GM12873 (cell line): ENCODE measurements at regions not wholly inside any gene's neighbourhood (a gene's known extent, or its start where the extent isn't known, plus 50 kb on each side); places are given as distances from the start of the nearest gene placed in this dataset.

Source experiments
- TF ChIP-seq, protein P1 (sequence below): IDR thresholded peaks from 2 replicates; pipeline ENCODE4 v1.5.1; 2012; ENCODE audit warnings: low read depth, mild to moderate bottlenecking, moderate library complexity, low read length, control low read depth; ENCODE audit not compliant: insufficient read depth; ENCODE audit errors: missing control alignments

DNA sequence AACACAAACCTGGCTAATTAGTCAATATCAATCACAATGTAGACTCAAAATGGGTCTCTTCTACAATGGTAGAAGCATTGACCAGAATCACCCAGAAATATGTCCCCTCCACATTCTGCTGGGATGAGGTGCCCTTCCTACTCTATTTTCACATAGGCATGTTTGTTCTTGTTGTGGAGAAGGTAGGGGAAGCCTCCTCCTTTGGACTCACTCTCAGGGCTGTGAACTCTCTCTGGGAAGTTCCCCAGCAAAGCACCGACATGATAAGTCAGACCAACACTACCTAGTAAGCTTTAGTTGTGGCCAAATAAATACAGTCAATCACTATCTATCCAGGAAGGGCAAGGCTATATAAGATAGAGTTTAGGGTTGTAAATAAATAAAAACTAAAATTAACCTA is 194.5 kb upstream of the UBL3 start:
- TF ChIP-seq, protein P1, sequence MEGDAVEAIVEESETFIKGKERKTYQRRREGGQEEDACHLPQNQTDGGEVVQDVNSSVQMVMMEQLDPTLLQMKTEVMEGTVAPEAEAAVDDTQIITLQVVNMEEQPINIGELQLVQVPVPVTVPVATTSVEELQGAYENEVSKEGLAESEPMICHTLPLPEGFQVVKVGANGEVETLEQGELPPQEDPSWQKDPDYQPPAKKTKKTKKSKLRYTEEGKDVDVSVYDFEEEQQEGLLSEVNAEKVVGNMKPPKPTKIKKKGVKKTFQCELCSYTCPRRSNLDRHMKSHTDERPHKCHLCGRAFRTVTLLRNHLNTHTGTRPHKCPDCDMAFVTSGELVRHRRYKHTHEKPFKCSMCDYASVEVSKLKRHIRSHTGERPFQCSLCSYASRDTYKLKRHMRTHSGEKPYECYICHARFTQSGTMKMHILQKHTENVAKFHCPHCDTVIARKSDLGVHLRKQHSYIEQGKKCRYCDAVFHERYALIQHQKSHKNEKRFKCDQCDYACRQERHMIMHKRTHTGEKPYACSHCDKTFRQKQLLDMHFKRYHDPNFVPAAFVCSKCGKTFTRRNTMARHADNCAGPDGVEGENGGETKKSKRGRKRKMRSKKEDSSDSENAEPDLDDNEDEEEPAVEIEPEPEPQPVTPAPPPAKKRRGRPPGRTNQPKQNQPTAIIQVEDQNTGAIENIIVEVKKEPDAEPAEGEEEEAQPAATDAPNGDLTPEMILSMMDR: no peak

DNA sequence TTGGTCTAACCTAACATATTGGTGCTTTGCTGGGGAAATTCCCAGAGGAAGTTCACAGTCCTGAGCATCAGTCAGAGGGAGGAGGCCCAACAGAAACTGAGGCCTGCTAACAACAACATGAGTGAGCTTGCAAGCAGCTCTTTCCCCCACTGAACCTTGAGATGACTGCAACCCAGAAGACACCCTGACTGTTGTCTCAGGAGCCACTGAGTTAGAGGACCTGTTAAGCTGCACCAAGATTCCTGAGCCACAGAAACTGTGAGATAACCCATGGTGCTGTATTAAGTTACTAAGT is 193.2 kb upstream of the UBL3 start:
- TF ChIP-seq, protein P1: no peak

DNA sequence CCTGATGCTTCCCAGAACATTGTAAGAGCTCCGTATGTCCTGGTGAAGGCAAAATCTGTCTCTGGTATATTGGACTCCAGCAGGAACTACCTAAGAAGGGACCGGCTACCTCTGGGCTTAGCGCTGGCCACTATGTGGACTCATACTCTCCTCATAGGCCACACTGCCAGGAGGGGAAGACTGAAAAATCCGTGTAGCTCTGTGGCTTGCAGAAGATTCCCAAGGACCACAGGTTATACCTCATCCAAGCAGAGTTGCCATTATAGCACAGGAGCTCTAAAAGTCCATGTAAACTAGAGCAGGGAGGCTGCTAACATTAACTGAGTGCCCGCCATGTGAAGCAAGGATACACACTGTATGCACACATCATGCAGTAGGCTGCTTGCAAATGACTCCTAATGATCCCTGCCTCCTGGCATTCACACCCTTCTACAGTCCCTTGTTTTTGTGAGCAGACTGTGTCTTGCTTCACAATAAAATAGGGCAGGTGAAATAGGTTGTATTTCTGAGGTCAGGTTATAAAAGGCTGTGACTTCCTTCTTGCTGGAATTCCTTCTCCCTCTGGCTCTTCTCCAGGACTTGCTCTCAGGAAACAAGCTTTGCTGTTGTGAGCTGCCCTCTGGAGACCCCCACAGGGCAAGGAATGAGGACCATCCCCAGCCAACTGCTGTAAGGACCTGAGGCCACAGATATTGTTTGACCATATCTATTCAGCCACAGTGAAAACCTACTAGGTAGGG is 192.6 kb upstream of the UBL3 start:
- TF ChIP-seq, protein P1: no peak

DNA sequence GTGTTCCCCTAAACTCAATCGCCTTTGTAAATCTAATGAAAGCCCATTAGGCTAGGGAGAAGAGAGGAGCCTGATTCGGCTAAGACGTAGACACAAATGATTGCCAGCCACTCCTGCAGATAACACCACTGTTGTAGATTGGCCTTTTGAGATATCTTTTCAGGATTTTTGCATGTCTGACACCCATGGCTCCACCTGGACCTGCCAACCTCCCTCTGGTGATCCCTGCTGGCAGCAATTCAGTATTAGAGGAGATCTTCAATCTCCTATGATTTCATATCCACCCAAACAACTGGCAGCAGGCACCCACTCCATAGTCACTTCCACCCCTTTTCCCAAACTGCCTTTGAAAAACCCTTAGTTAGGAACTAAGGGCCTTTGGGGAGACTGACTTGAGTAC is 191.9 kb upstream of the UBL3 start:
- TF ChIP-seq, protein P1: no peak

DNA sequence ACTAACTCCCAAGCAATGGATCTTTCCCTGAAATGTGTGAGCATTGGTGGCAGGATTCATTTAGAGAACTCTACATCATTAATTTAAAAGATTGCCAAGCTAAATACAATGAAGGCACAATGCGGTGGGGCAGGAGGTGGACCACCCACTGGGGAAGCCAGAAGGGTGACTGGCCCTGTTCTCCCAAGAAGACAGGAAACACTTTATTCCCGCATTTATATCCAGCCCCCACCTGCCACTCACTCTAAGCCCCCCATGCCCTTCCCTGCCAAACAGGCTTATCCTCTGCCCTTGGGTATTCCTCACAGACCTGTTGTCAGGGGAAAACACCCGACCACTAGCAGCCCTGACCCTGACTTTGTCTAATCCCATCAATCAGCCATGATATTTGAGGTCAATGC is 189.1 kb upstream of the UBL3 start:
- TF ChIP-seq, protein P1: no peak

DNA sequence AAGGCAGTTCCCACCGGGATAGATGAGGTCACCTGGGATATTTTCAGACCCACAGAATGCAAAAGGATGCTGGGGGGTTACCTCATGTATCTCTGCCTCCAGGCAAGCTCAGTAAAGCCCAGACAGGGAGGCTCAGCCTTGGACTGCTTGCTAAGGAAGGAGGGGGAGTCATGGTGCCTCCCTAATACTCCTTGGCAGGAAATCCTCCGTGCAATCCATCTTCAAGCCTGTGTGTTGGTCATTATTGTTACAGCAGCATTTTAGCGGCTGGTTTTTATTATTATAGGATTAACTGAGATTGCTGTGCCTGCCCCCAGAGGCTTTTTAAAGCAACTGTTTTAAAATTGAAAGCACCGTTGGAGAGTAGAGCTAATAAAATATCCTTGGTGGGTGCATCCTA is 188.5 kb upstream of the UBL3 start:
- TF ChIP-seq, protein P1: no peak

DNA sequence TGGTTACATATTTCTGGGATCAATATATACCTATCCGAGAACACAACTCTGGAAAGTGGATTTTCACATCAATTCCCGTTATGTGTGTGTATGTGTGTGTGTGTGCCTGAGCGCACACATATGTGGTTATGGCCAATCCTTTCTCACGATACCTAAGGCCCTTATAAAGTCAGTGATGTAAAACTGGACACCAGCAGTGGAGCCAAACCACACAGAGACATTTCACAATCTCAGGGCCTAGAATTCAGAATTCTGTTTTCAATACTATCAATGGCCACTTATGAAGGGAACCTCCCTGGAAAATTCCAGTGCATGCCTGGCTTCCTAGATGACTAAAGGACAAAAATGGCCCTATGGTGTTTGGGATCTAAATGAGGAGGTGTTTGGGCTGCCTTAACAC is 187.3 kb upstream of the UBL3 start:
- TF ChIP-seq, protein P1: no peak
